Karpas-422 (cell line): ENCODE measurements at regions not wholly inside any gene's neighbourhood (a gene's known extent, or its start where the extent isn't known, plus 50 kb on each side); places are given as distances from the start of the nearest gene placed in this dataset.

Experiments used
- DNase-seq: peaks from one replicate; pipeline ENCODE4 v3.0.0-alpha.2; 2015
- H2AFZ ChIP-seq: fragments of 200-600 bp; sonication (generic); 2 replicates; pipeline ENCODE4 v1.6.1; 2014; ENCODE audit warnings: antibody characterized with exemption, low read length, mixed read lengths
- H3K27ac ChIP-seq: fragments of 200-600 bp; sonication (generic); 2 replicates; pipeline ENCODE4 v1.5.1; 2014; ENCODE audit warnings: mild to moderate bottlenecking, low read length, moderate library complexity
- H3K27me3 ChIP-seq: fragments of 200-600 bp; sonication (generic); 2 replicates; pipeline ENCODE4 v1.6.1; 2014; ENCODE audit warnings: low read length, mixed read lengths
- H3K36me3 ChIP-seq: fragments of 200-600 bp; sonication (generic); 2 replicates; pipeline ENCODE4 v1.6.1; 2014; ENCODE audit warnings: low read length, mixed read lengths; ENCODE audit not compliant: insufficient read depth
- H3K4me1 ChIP-seq: fragments of 200-600 bp; sonication (generic); 2 replicates; pipeline ENCODE4 v1.6.1; 2014; ENCODE audit warnings: mild to moderate bottlenecking, low read length, mixed read lengths
- H3K4me2 ChIP-seq: fragments of 200-600 bp; sonication (generic); 2 replicates; pipeline ENCODE4 v1.6.1; 2014; ENCODE audit warnings: low read length, low read depth, mild to moderate bottlenecking; ENCODE audit not compliant: poor library complexity, severe bottlenecking
- H3K4me3 ChIP-seq: fragments of 200-600 bp; sonication (generic); 2 replicates; pipeline ENCODE4 v1.5.1; 2014; ENCODE audit warnings: mild to moderate bottlenecking, antibody characterized with exemption, low read length, mixed read lengths
- H3K79me2 ChIP-seq: fragments of 200-600 bp; sonication (generic); 2 replicates; pipeline ENCODE4 v1.6.1; 2014; ENCODE audit warnings: mild to moderate bottlenecking, low read length, mixed read lengths
- H3K9ac ChIP-seq: fragments of 200-600 bp; sonication (generic); 2 replicates; pipeline ENCODE4 v1.6.0; 2014; ENCODE audit warnings: low read length
- H3K9me2 ChIP-seq: fragments of 200-600 bp; sonication (generic), shearing (Covaris generic); replicated peaks from 2 replicates; pipeline ENCODE4 v1.6.0; 2014; ENCODE audit warnings: mild to moderate bottlenecking, low read length, moderate library complexity; ENCODE audit not compliant: insufficient read depth
- H3K9me3 ChIP-seq: fragments of 300-700, 200-600 bp; sonication (generic); 2 replicates; pipeline ENCODE4 v1.6.1; 2014; ENCODE audit warnings: low read length, mixed read lengths
- H4K20me1 ChIP-seq: fragments of 200-600 bp; sonication (generic); 2 replicates; pipeline ENCODE4 v1.6.1; 2014; ENCODE audit warnings: mild to moderate bottlenecking, antibody characterized with exemption, low read length, low read depth; ENCODE audit not compliant: insufficient read depth

GRCh38 chr5:63240063-63240755 lies 661.6 kb downstream of the LRRC70 start:
- H3K27ac ChIP-seq: no peak overlapping the region
- no peak overlapping the region for H3K4me3 ChIP-seq
- no peaks in the 10 kb centered on the region for H3K79me2 ChIP-seq
- no peaks in the 10 kb centered on the region for H3K9me2 ChIP-seq
- no peaks in the 10 kb centered on the region for H3K27me3 ChIP-seq
- DNase-seq: no peak
- H3K9ac ChIP-seq: no peak overlapping the region
- no peak overlapping the region for H2AFZ ChIP-seq
- no peaks in the 10 kb centered on the region for H4K20me1 ChIP-seq
- no peak overlapping the region for H3K4me2 ChIP-seq
- no peaks in the 10 kb centered on the region for H3K9me3 ChIP-seq
- no peaks in the 10 kb centered on the region for H3K4me1 ChIP-seq
- H3K36me3 ChIP-seq: no peaks in the 10 kb centered on the region

GRCh38 chr5:63233911-63234310 lies 655.3 kb downstream of the LRRC70 start:
- Histone ChIP-seq H3K9ac (no peak overlapping the region), H3K9me3 (no peaks in the 10 kb centered on the region), H3K4me3 (no peak overlapping the region), H3K27ac (no peak overlapping the region), H2AFZ (no peak overlapping the region), H3K36me3 (no peaks in the 10 kb centered on the region), H3K4me2 (no peak overlapping the region), H3K79me2 (no peaks in the 10 kb centered on the region), H3K27me3 (no peaks in the 10 kb centered on the region), H3K9me2 (no peaks in the 10 kb centered on the region), H3K4me1 (no peaks in the 10 kb centered on the region), H4K20me1 (no peaks in the 10 kb centered on the region)
- DNase-seq: no peak

GRCh38 chr5:63233361-63233760 lies 654.7 kb downstream of the LRRC70 start:
- H2AFZ ChIP-seq: no peak overlapping the region
- H3K27ac ChIP-seq: no peak overlapping the region
- H3K27me3 ChIP-seq: no peaks in the 10 kb centered on the region
- H3K4me2 ChIP-seq: no peak overlapping the region
- H4K20me1 ChIP-seq: no peaks in the 10 kb centered on the region
- no peaks in the 10 kb centered on the region for H3K9me2 ChIP-seq
- H3K4me1 ChIP-seq: no peaks in the 10 kb centered on the region
- H3K79me2 ChIP-seq: no peaks in the 10 kb centered on the region
- H3K9ac ChIP-seq: no peak overlapping the region
- no peak for DNase-seq
- H3K36me3 ChIP-seq: no peaks in the 10 kb centered on the region
- H3K9me3 ChIP-seq: no peaks in the 10 kb centered on the region
- H3K4me3 ChIP-seq: no peak overlapping the region

- no peak overlapping the region for H2AFZ ChIP-seq
- H3K9me2 ChIP-seq: no peaks in the 10 kb centered on the region
- H3K9ac ChIP-seq: no peak overlapping the region
- H3K27ac ChIP-seq: no peak overlapping the region
- H3K9me3 ChIP-seq: no peaks in the 10 kb centered on the region
- H3K79me2 ChIP-seq: no peaks in the 10 kb centered on the region
- no peaks in the 10 kb centered on the region for H3K4me1 ChIP-seq
- no peaks in the 10 kb centered on the region for H4K20me1 ChIP-seq
- H3K36me3 ChIP-seq: no peaks in the 10 kb centered on the region
- DNase-seq: no peak
- no peak overlapping the region for H3K4me3 ChIP-seq
- no peak overlapping the region for H3K4me2 ChIP-seq
- no peaks in the 10 kb centered on the region for H3K27me3 ChIP-seq
Observed at GRCh38 chr5:63230754-63231153, 652.1 kb downstream of the LRRC70 start.

- no peaks in the 10 kb centered on the region for H3K79me2 ChIP-seq
- no peak overlapping the region for H3K9ac ChIP-seq
- H3K9me2 ChIP-seq: no peaks in the 10 kb centered on the region
- no peaks in the 10 kb centered on the region for H4K20me1 ChIP-seq
- no peaks in the 10 kb centered on the region for H3K36me3 ChIP-seq
- no peak for DNase-seq
- H3K4me3 ChIP-seq: no peak overlapping the region
- H3K27me3 ChIP-seq: no peaks in the 10 kb centered on the region
- H3K27ac ChIP-seq: no peak overlapping the region
- H3K4me1 ChIP-seq: no peaks in the 10 kb centered on the region
- H2AFZ ChIP-seq: no peak overlapping the region
- H3K4me2 ChIP-seq: no peak overlapping the region
- H3K9me3 ChIP-seq: no peaks in the 10 kb centered on the region
Observed at GRCh38 chr5:63228154-63228553, 649.5 kb downstream of the LRRC70 start.

GRCh38 chr5:63220244-63220643 lies 641.6 kb downstream of the LRRC70 start:
- DNase-seq: no peak

GRCh38 chr5:63217422-63217821 lies 638.8 kb downstream of the LRRC70 start:
- H3K27me3 ChIP-seq: no peaks in the 10 kb centered on the region
- no peak for DNase-seq
- no peak overlapping the region for H2AFZ ChIP-seq
- H3K4me3 ChIP-seq: no peak overlapping the region
- H3K9ac ChIP-seq: no peak overlapping the region
- no peaks in the 10 kb centered on the region for H3K9me2 ChIP-seq
- H3K4me2 ChIP-seq: no peak overlapping the region
- H4K20me1 ChIP-seq: no peaks in the 10 kb centered on the region
- H3K4me1 ChIP-seq: no peaks in the 10 kb centered on the region
- no peak overlapping the region for H3K27ac ChIP-seq
- no peaks in the 10 kb centered on the region for H3K79me2 ChIP-seq
- H3K9me3 ChIP-seq: no peaks in the 10 kb centered on the region
- no peaks in the 10 kb centered on the region for H3K36me3 ChIP-seq

More at GRCh38 chr5:63220244-63220643, 641.6 kb downstream of the LRRC70 start:
- Histone ChIP-seq H3K27ac (no peak overlapping the region), H3K4me3 (no peak overlapping the region), H3K36me3 (no peaks in the 10 kb centered on the region), H3K27me3 (no peaks in the 10 kb centered on the region), H2AFZ (no peak overlapping the region), H3K9me2 (no peaks in the 10 kb centered on the region), H4K20me1 (no peaks in the 10 kb centered on the region), H3K4me2 (no peak overlapping the region), H3K9ac (no peak overlapping the region), H3K79me2 (no peaks in the 10 kb centered on the region), H3K4me1 (no peaks in the 10 kb centered on the region), H3K9me3 (no peaks in the 10 kb centered on the region)

GRCh38 chr5:63213256-63213655 lies 634.6 kb downstream of the LRRC70 start:
- Histone ChIP-seq H4K20me1 (no peaks in the 10 kb centered on the region), H3K4me2 (no peak overlapping the region), H3K4me1 (no peaks in the 10 kb centered on the region)

More at GRCh38 chr5:63213256-63213655, 634.6 kb downstream of the LRRC70 start:
- H3K9me2 ChIP-seq: no peaks in the 10 kb centered on the region
- no peaks in the 10 kb centered on the region for H3K27me3 ChIP-seq
- H3K27ac ChIP-seq: no peak overlapping the region
- DNase-seq: no peak
- H3K79me2 ChIP-seq: no peaks in the 10 kb centered on the region
- no peaks in the 10 kb centered on the region for H3K36me3 ChIP-seq
- H3K4me3 ChIP-seq: no peak overlapping the region
- no peak overlapping the region for H2AFZ ChIP-seq
- H3K9me3 ChIP-seq: no peaks in the 10 kb centered on the region
- H3K9ac ChIP-seq: no peak overlapping the region
